Epithelial cell of proximal tubule (primary cell): ENCODE measurements at regions not wholly inside any gene's neighbourhood (a gene's known extent, or its start where the extent isn't known, plus 50 kb on each side); places are given as distances from the start of the nearest gene placed in this dataset.

Experiments
- DNase-seq: peaks from one replicate; pipeline ENCODE4 v3.0.0-alpha.2; 2011; ENCODE audit warnings: low read depth
- H3K4me3 ChIP-seq: 2 replicates; pipeline ENCODE4 v1.5.1; 2011; ENCODE audit warnings: low read depth, mild to moderate bottlenecking, low read length
- CTCF ChIP-seq: conservative IDR thresholded peaks from 2 replicates; pipeline ENCODE4 v1.5.1; 2012; ENCODE audit warnings: low read depth, mild to moderate bottlenecking, low read length

DNA sequence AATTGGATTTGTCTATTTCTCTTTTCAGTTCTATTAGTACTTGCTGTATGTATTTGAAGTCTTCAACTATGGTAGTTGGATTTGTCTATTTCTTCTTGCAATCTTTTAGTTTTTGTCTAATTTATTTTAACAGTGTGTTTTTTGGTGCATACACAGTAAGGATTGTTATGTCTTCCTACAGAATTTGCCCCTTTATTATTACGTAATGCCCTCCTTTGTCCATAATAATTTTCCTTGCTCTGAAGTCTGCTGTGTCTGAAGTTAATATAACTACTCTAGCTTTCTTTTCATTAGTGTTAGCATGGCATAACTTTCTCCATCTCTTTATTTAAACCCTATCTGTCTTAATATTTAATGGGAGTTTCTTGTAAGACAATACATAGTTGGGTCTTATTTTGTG is 105.1 kb upstream of the STT3B start:
- no peak for TF ChIP-seq CTCF
- no peak for DNase-seq
- H3K4me3 ChIP-seq = no peak overlapping the region

DNA sequence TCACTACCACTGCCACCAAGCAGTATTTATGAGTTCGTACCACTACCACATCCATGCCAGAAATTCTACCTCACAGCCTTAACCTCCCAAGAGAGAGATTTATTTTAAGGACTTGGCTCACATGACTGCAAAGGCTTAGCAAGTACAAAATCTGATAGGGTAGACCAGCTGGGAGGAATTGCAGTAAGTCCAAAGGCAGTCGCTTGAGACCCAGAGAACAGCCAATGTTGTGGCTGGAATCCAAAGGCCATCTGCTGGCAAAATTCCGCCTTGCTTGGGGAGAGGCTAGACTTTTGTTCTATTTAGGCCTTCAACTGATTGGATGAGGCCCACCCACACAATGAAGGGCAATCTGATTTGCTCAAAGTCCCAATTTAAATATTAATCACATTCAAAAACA is 101.4 kb upstream of the STT3B start:
- no peak overlapping the region for H3K4me3 ChIP-seq
- no peak for DNase-seq
- TF ChIP-seq CTCF = no peak

DNA sequence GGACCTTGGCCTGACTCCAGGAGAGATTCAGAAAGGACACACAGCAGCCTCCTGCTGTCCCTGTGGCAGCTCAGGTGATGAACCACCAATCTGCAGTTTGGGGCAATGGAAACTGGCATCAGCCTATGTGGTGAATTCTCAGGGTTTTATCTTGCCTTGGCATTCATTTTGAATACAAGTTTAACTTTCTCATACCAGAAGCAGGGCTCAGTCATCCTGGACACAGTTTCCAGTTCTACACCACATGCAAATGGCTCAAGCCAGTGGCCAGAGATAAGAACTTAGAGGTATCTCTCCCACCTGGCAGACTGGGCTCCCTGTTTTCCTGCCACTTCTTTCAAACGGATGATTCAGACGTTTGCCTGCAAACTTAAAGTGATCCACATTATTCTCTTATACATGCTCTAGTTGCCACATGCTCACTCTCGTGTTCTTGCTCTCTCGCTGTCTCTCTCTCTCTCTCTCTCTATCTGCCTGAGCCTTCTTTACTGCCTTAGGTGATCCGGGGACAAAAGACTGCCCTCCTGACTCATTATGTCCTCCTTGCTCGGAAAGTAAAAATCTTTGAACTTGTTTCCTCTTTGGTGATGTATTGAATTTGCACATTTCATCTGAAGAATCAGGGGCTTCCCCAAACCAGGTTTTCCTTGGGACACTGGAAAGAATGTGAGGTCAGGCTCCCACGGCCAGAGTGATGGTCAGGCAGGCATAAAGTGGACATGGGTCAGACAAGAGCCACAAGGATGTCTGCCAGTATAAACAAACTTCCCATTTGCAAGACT is 99.6 kb upstream of the STT3B start:
- DNase-seq = peak; percentile 87
- no peak for TF ChIP-seq CTCF
- H3K4me3 ChIP-seq = no peak overlapping the region

GRCh38 chr3:31433679-31433992 is 99.1 kb upstream of the STT3B start:
- DNase-seq = no peak
- TF ChIP-seq CTCF = no peak
- H3K4me3 ChIP-seq = no peak overlapping the region

DNA sequence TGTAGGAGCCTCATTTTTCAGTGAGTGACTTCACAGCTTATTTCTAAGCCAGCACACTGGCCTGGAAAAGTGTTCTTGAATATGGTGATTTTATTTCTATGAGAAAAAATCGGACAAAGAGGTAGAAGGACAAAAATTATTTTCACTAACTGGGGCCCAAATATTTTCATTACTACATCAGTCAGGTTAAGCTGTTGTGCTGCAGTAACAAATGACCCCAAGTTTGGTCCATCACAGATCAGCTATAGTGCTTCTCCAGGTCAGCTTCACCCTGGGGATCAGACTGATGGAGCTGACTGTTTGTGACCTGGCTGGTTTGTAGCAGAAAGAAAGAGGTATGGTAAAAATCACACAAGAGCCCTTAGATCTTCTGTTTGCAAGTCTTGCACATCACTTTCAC is 97.9 kb upstream of the STT3B start:
- TF ChIP-seq CTCF = no peak
- no peak overlapping the region for H3K4me3 ChIP-seq

GRCh38 chr3:31436830-31437229 is 95.9 kb upstream of the STT3B start:
- TF ChIP-seq CTCF = no peak
- H3K4me3 ChIP-seq = no peak overlapping the region
- no peak for DNase-seq

More for the DNA sequence above, 97.9 kb upstream of the STT3B start:
- no peak for DNase-seq

- TF ChIP-seq CTCF = no peak
- DNase-seq = no peak
- H3K4me3 ChIP-seq = no peak overlapping the region
Measured at GRCh38 chr3:31438742-31439141, 94.0 kb upstream of the STT3B start.
